ENCODE measurements at regions not wholly inside any gene's neighbourhood (a gene's known extent, or its start where the extent isn't known, plus 50 kb on each side); places are given as distances from the start of the nearest gene placed in this dataset.

GRCh38 chr3:78235841-78236240 is 1195.9 kb downstream of the ROBO2 start:
- no peak overlapping the region for H3K27ac ChIP-seq (ENCODE audit: low read depth, low read length, poor library complexity, severe bottlenecking)
- no TSS peak for BruUV-seq (replicated peaks)
- no peak overlapping the region for H3K4me3 ChIP-seq (ENCODE audit: low read depth, low read length, poor library complexity, severe bottlenecking)
- H3K9me2 ChIP-seq (ENCODE audit: insufficient read depth, low read length), result no peaks in the 10 kb centered on the region
- no peak for DNase-seq (ENCODE audit: low spot score)
- TF ChIP-seq CTCF (conservative IDR thresholded peaks at IDR 0.05; ENCODE audit: low read length) (no peak), EZH2phosphoT487 (IDR thresholded peaks at IDR 0.05; ENCODE audit: borderline replicate concordance, low read depth, low read length) (no peak)
- H2AFZ ChIP-seq (ENCODE audit: low read length), result no peak overlapping the region
- no peaks in the 10 kb centered on the region for H3K4me1 ChIP-seq (ENCODE audit: insufficient read depth, low read length, poor library complexity, severe bottlenecking)
- no peaks in the 10 kb centered on the region for H3K79me2 ChIP-seq (ENCODE audit: insufficient read depth, low read depth, low read length)
- no peaks in the 10 kb centered on the region for H3K9me3 ChIP-seq (ENCODE audit: low read length)
- H4K20me1 ChIP-seq (ENCODE audit: insufficient read depth, low read length), result no peaks in the 10 kb centered on the region
- no peak overlapping the region for H3K4me2 ChIP-seq (ENCODE audit: low read length)
- CTCF ChIA-PET (ENCODE audit: unreplicated experiment), result no interaction called here
- POLR2A ChIA-PET, result interaction anchor here (1.5 kb wide), 1 partner anchor 23 kb away, joined by 3 read pairs; no protein-coding TSS in a partner anchor
- no peaks in the 10 kb centered on the region for H3K36me3 ChIP-seq (ENCODE audit: insufficient read depth, low read length)
- intact Hi-C loops (cut with micrococcal nuclease; ENCODE audit: unreplicated experiment), result no loop called here

- CTCF ChIA-PET (ENCODE audit: unreplicated experiment), result no interaction called here
- Histone ChIP-seq H3K4me1 (ENCODE audit: insufficient read depth, low read length, poor library complexity, severe bottlenecking) (no peaks in the 10 kb centered on the region), H3K36me3 (ENCODE audit: insufficient read depth, low read length) (no peaks in the 10 kb centered on the region), H3K4me3 (ENCODE audit: low read depth, low read length, poor library complexity, severe bottlenecking) (no peak overlapping the region), H3K9me3 (ENCODE audit: low read length) (no peaks in the 10 kb centered on the region), H3K27ac (ENCODE audit: low read depth, low read length, poor library complexity, severe bottlenecking) (no peak overlapping the region), H2AFZ (ENCODE audit: low read length) (no peak overlapping the region), H4K20me1 (ENCODE audit: insufficient read depth, low read length) (no peaks in the 10 kb centered on the region), H3K9me2 (ENCODE audit: insufficient read depth, low read length) (no peaks in the 10 kb centered on the region), H3K4me2 (ENCODE audit: low read length) (no peak overlapping the region), H3K79me2 (ENCODE audit: insufficient read depth, low read depth, low read length) (no peaks in the 10 kb centered on the region)
- no peak for DNase-seq (ENCODE audit: low spot score)
- intact Hi-C loops (cut with micrococcal nuclease; ENCODE audit: unreplicated experiment), result no loop called here
- no peak for TF ChIP-seq EZH2phosphoT487 (IDR thresholded peaks at IDR 0.05; ENCODE audit: borderline replicate concordance, low read depth, low read length)
- no peak for TF ChIP-seq CTCF (conservative IDR thresholded peaks at IDR 0.05; ENCODE audit: low read length)
- POLR2A ChIA-PET, result no interaction called here
- no TSS peak for BruUV-seq (replicated peaks)
Measured at GRCh38 chr3:78238811-78239210, 1198.9 kb downstream of the ROBO2 start.

GRCh38 chr3:78242724-78243123 is 1202.8 kb downstream of the ROBO2 start:
- TF ChIP-seq EZH2phosphoT487 (IDR thresholded peaks at IDR 0.05; ENCODE audit: borderline replicate concordance, low read depth, low read length), result no peak
- TF ChIP-seq CTCF (conservative IDR thresholded peaks at IDR 0.05; ENCODE audit: low read length), result no peak
- ChIA-PET CTCF (ENCODE audit: unreplicated experiment) (no interaction called here), POLR2A (no interaction called here)
- Histone ChIP-seq H2AFZ (ENCODE audit: low read length) (no peak overlapping the region), H3K79me2 (ENCODE audit: insufficient read depth, low read depth, low read length) (no peaks in the 10 kb centered on the region), H3K9me3 (ENCODE audit: low read length) (no peaks in the 10 kb centered on the region), H4K20me1 (ENCODE audit: insufficient read depth, low read length) (no peaks in the 10 kb centered on the region), H3K4me1 (ENCODE audit: insufficient read depth, low read length, poor library complexity, severe bottlenecking) (no peaks in the 10 kb centered on the region), H3K9me2 (ENCODE audit: insufficient read depth, low read length) (no peaks in the 10 kb centered on the region), H3K36me3 (ENCODE audit: insufficient read depth, low read length) (no peaks in the 10 kb centered on the region), H3K4me3 (ENCODE audit: low read depth, low read length, poor library complexity, severe bottlenecking) (no peak overlapping the region), H3K4me2 (ENCODE audit: low read length) (no peak overlapping the region), H3K27ac (ENCODE audit: low read depth, low read length, poor library complexity, severe bottlenecking) (no peak overlapping the region)
- intact Hi-C loops (cut with micrococcal nuclease; ENCODE audit: unreplicated experiment), result no loop called here
- BruUV-seq (replicated peaks), result no TSS peak
- no peak for DNase-seq (ENCODE audit: low spot score)
